HT1080 (cell line): ENCODE measurements at regions not wholly inside any gene's neighbourhood (a gene's known extent, or its start where the extent isn't known, plus 50 kb on each side); places are given as distances from the start of the nearest gene placed in this dataset.
"Not testable (repeated sequence)": the region's sequence is repeated elsewhere in the genome, so short reads cannot be mapped to it uniquely, and the experiment has no call there.

Source experiments
- DNase-seq: peaks from one replicate; pipeline ENCODE4 v3.0.0-alpha.2; 2015; ENCODE audit warnings: low read depth

- no peak for DNase-seq
Measured at GRCh38 chr3:176647987-176648386, 549.3 kb downstream of the TBL1XR1 start.

GRCh38 chr3:176633511-176633910 lies 563.8 kb downstream of the TBL1XR1 start:
- no peak for DNase-seq

- DNase-seq = no peak
Measured at GRCh38 chr3:176632925-176633324, 564.4 kb downstream of the TBL1XR1 start.

GRCh38 chr3:176631165-176631564 lies 566.1 kb downstream of the TBL1XR1 start:
- DNase-seq = no peak

- DNase-seq = no peak
Measured at GRCh38 chr3:176628101-176628639, 569.1 kb downstream of the TBL1XR1 start.

GRCh38 chr3:176623468-176624150 lies 573.7 kb downstream of the TBL1XR1 start:
- no peak for DNase-seq

GRCh38 chr3:176619833-176620232 lies 577.4 kb downstream of the TBL1XR1 start:
- no peak for DNase-seq

- no peak for DNase-seq
Measured at GRCh38 chr3:176615826-176616225, 581.5 kb downstream of the TBL1XR1 start.

GRCh38 chr3:176611703-176612102 lies 585.6 kb downstream of the TBL1XR1 start:
- no peak for DNase-seq

GRCh38 chr3:176609361-176609760 lies 587.9 kb downstream of the TBL1XR1 start:
- DNase-seq = no peak

GRCh38 chr3:176605553-176605952 lies 591.7 kb downstream of the TBL1XR1 start:
- DNase-seq = not testable (repeated sequence)

- peak; percentile 74 for DNase-seq
Measured at GRCh38 chr3:176595307-176595706, 602.0 kb downstream of the TBL1XR1 start.

- DNase-seq = peak; percentile 65
Measured at GRCh38 chr3:176590722-176591121, 606.6 kb downstream of the TBL1XR1 start.

- DNase-seq = no peak
Measured at GRCh38 chr3:176587089-176587488, 610.2 kb downstream of the TBL1XR1 start.

- peak; percentile 26 for DNase-seq
Measured at GRCh38 chr3:176584413-176585176, 612.7 kb downstream of the TBL1XR1 start.

GRCh38 chr3:176583956-176584355 lies 613.3 kb downstream of the TBL1XR1 start:
- DNase-seq = no peak

GRCh38 chr3:176581589-176581988 lies 615.7 kb downstream of the TBL1XR1 start:
- no peak for DNase-seq

- peak; percentile 63 for DNase-seq
Measured at GRCh38 chr3:176579711-176580185, 617.5 kb downstream of the TBL1XR1 start.

- no peak for DNase-seq
Measured at GRCh38 chr3:176578316-176578715, 619.0 kb downstream of the TBL1XR1 start.

- no peak for DNase-seq
Measured at GRCh38 chr3:176577447-176577846, 619.8 kb downstream of the TBL1XR1 start.

- peak; percentile 29 for DNase-seq
Measured at GRCh38 chr3:176574786-176575185, 622.5 kb downstream of the TBL1XR1 start.

- DNase-seq = no peak
Measured at GRCh38 chr3:176571926-176572325, 625.4 kb downstream of the TBL1XR1 start.
